Brain microvascular endothelial cell (primary cell): ENCODE measurements at regions not wholly inside any gene's neighbourhood (a gene's known extent, or its start where the extent isn't known, plus 50 kb on each side); places are given as distances from the start of the nearest gene placed in this dataset.

ENCODE experiments used
- DNase-seq: peaks from one replicate; pipeline ENCODE4 v3.0.0-alpha.2; 2020
- H3K27ac ChIP-seq: fragments of 250-450 bp; sonication (Bioruptor Pico); 2 replicates; pipeline ENCODE4 v1.5.1; 2020; ENCODE audit warnings: mild to moderate bottlenecking, moderate library complexity
- H3K27me3 ChIP-seq: fragments of 250-450 bp; sonication (Bioruptor Pico); replicated peaks from 2 replicates; pipeline ENCODE4 v1.5.1; 2020; ENCODE audit warnings: mild to moderate bottlenecking
- H3K36me3 ChIP-seq: fragments of 250-450 bp; sonication (Bioruptor Pico); replicated peaks from 2 replicates; pipeline ENCODE4 v1.5.1; 2020; ENCODE audit warnings: mild to moderate bottlenecking
- H3K4me3 ChIP-seq: 2 replicates; pipeline ENCODE4 v1.5.1; 2011; ENCODE audit warnings: low read depth, mild to moderate bottlenecking, control low read depth, low read length, moderate library complexity
- CTCF ChIP-seq: IDR thresholded peaks from 2 replicates; pipeline ENCODE4 v1.5.1; 2011; ENCODE audit warnings: low read depth, mild to moderate bottlenecking, moderate library complexity, low read length, control low read depth, inconsistent platforms; ENCODE audit errors: missing control alignments
- in situ Hi-C: cut with HindIII; loops from 2 replicates; pipeline ENCODE4 v1.10.0; 2017; ENCODE audit warnings: low sequenced_read_pairs, low pct_ligation_motif_present

GRCh38 chr2:83522891-83523493 lies 936.1 kb downstream of the SUCLG1 start:
- no peak overlapping the region for H3K4me3 ChIP-seq
- H3K27ac ChIP-seq = no peak overlapping the region
- DNase-seq = no peak
- H3K36me3 ChIP-seq = no peaks in the 10 kb centered on the region
- in situ Hi-C loops = no loop called here
- TF ChIP-seq CTCF = no peak
- H3K27me3 ChIP-seq = no peaks in the 10 kb centered on the region

GRCh38 chr2:83517727-83518368 lies 941.2 kb downstream of the SUCLG1 start:
- no peak for TF ChIP-seq CTCF
- in situ Hi-C loops = no loop called here
- Histone ChIP-seq H3K27me3 (no peaks in the 10 kb centered on the region), H3K36me3 (no peaks in the 10 kb centered on the region), H3K4me3 (no peak overlapping the region), H3K27ac (no peak overlapping the region)
- no peak for DNase-seq

GRCh38 chr2:83516503-83516902 lies 942.6 kb downstream of the SUCLG1 start:
- in situ Hi-C loops = no loop called here
- TF ChIP-seq CTCF = no peak
- Histone ChIP-seq H3K27ac (no peak overlapping the region), H3K36me3 (no peaks in the 10 kb centered on the region), H3K27me3 (no peaks in the 10 kb centered on the region), H3K4me3 (no peak overlapping the region)
- DNase-seq = no peak

GRCh38 chr2:83487451-83487850 lies 971.6 kb downstream of the SUCLG1 start:
- H3K27ac ChIP-seq = no peak overlapping the region
- DNase-seq = no peak
- no peaks in the 10 kb centered on the region for H3K36me3 ChIP-seq
- H3K27me3 ChIP-seq = no peaks in the 10 kb centered on the region
- in situ Hi-C loops = no loop called here
- TF ChIP-seq CTCF = no peak
- H3K4me3 ChIP-seq = no peak overlapping the region

- in situ Hi-C loops = no loop called here
- Histone ChIP-seq H3K27me3 (no peaks in the 10 kb centered on the region), H3K4me3 (no peak overlapping the region), H3K36me3 (no peaks in the 10 kb centered on the region), H3K27ac (no peak overlapping the region)
- no peak for TF ChIP-seq CTCF
- DNase-seq = no peak
Measured at GRCh38 chr2:83481436-83481835, 977.6 kb downstream of the SUCLG1 start.

- H3K4me3 ChIP-seq = no peak overlapping the region
- TF ChIP-seq CTCF = no peak
- H3K36me3 ChIP-seq = no peaks in the 10 kb centered on the region
- no peak overlapping the region for H3K27ac ChIP-seq
- in situ Hi-C loops = no loop called here
- no peaks in the 10 kb centered on the region for H3K27me3 ChIP-seq
- DNase-seq = no peak
Measured at GRCh38 chr2:83478037-83478436, 981.0 kb downstream of the SUCLG1 start.
